Hippocampal formation (tissue), 2 donors: ENCODE measurements at regions not wholly inside any gene's neighbourhood (a gene's known extent, or its start where the extent isn't known, plus 50 kb on each side); places are given as distances from the start of the nearest gene placed in this dataset.

Source experiments
- DNase-seq, 2 donors: peaks; one replicate each; lab custom pipeline; 2025; lab: John Stamatoyannopoulos, UW

DNA sequence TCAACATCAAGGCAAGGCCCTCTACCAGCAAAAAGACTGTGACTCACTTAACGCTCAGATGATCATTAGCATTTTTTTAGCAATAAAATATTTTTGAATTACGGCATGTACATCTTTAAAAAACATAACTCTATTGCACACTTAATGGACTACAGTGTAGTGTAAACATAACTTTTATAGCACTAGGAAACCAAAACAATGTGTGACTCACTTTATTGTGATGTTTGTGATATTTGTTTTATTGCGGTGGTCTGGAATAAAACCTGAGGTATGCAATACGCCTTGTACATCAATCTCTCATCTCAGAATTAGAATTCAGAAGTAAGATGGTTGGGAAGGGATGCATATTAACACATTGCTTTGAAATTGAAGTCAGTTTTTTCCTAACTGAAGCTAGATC, 106.9 kb upstream of the PTCH1 start:
- DNase-seq = no peak

DNA sequence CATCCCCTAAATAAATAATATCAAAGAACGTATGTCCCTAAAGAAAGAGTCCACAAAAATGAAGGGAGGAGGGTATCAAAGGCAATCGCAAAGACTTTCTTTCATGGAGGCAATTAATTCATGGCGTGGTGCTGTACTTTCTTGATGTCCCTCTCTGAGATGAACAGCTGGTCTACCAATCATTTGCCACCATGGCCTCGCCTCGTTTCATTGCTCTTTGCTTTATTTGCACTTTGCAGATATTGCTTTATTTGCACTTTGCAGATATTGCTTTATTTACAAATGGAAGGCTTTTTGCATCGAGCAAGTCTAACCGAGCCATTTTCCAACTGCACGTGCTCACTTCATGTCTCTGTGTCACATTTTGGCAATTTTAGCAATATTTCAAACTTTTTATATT, 104.0 kb upstream of the PTCH1 start:
- no peak for DNase-seq

DNA sequence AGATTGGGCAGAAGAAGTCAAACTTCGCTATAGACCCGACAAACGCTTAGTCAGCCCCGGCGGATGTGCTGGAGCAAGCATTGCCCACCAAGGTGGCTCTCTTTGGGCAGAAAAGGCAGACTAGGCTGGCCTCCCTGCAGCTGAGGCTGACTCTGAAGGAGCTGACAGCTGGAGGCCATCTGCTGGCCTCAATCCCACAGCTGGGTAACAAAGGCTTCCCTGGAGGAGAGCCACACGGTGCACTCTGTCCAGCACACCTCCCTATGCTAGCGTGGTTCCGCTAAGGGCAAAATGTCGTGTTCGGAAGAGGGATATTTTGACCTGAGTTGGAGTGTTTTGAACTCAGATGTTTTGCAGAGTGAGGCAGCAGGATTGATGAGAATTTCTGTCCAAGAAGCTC, 103.5 kb upstream of the PTCH1 start:
- DNase-seq = no peak

DNA sequence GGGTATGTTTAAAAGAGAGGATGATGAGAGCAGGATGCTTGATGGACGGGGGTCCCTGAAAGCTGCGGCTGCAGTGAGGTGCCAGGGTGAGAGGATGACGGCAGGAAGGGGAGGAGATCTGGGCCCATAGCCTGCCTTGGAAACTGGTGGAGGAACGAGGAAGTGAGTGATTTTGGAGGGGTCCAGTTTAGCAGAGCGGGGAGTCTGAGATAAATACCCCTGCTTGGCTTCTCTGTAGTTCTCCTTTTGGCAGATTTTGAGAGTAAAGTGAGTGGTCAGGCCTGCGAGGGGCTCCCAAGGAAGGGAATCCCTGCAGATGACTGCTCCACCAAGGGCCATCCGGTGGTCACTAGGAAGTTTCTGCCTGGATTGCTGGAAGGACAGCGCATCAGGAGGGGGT, 98.5 kb upstream of the PTCH1 start:
- no peak for DNase-seq

DNA sequence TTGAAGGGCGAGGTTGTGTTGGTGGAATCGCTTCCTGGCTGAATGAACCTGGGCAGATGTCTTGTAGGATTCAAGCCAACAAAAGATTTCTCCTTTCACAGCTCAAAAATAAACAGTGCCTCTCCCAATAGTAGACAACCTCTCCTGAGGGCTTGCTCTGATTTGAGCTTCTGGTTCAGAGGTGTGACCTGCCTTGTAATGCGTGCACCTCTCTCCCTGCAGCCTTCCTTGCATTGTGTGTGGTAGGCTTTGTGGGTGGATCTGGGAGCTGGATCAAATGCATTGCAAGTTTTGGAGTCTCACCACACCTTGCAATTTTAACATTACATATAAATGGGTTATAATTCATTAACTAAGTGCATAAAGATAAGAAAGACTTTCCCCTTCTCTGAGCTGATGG, 96.9 kb upstream of the PTCH1 start:
- DNase-seq = no peak

DNA sequence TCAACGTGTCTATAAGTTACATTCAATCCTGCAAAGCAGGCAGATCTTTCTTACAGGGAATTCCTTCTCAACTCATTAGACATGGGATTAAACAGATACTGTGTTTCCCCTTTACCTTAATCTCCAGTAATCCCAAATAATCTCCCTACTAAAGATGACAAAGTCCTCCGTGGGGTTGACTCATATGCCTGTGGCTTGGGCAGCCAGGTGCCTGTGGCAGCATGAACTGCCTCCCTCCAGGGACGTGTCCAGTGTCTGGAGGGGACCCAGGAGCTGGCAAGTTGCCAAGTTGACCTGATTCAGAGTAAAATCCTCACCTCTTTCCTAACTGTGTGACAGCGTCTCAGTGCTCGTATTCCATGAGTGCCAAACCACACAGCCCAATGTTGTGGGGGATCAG, 94.6 kb upstream of the PTCH1 start:
- no peak for DNase-seq

DNA sequence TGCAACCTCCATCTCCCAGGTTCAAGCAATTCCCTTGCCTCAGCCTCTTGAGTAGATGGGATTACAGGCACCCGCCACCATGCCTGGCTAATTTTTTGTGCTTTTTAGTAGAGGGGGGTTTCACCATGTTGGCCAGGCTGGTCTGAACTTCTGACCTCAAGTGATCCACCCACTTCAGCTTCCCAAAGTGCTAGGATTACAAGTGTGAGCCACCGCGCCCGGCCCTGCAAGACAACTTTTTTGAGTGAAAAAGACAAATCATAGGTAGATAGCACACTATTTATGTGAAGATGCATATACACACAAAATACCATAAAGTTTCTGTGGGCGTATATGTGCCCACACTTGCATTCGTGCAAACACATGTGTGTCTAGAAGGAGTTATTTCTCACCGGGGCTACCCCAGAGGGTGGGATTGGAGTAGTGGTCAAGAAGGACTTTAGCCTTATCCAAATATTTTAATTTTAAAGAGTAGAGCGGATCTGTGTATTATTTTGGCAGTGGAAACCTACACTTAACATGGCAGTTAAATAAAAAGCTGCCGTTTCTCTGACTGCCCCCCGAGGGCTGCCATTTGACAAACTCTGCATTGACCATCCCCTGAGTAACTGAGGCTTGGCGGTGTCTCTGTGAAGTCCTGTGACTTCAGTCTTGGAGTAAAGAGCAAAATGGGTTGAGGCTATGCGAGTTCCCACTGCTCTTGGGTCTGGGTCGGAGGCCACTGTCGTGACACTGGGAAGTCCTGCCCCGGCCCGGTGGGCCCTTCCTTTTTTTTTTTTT, 93.4 kb upstream of the PTCH1 start:
- DNase-seq = no peak

DNA sequence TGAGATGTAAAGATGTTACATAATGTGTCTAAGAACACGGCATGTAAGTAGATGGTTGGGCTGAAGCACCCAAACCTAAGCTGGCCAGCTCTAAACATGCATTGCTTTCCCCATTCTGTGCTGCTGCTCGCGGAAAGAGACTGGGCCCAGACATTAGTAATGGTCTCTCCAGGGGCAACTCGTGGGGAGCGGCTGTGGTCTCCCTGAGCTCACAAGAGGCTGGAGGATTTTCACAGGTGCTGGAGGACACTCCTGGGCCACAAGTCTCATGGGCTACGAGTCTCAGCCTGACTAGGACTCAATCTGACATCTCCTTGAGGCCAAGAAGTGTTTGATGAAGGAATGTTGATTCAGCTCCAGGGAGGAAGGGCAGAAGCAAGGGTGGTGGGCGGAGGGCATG, 92.7 kb upstream of the PTCH1 start:
- DNase-seq = no peak

DNA sequence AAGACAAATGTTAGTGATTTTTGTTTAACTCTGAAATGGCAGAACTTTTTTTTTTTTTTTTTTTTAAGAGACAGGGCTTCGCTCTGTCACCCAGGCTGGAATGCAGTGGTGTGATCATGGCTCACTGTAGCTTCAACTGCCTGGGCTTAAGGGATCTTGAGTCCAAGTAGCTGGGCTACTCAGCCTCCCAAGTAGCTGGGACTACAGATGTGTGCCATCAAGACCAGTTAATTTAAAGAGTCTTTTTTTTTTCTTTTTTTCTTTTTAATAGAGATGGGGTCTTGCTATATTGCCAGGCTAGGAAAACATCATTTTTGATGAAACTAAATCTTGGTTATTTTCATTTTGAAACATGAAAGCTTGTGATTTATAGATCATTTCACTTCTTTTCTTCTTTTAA, 91.6 kb upstream of the PTCH1 start:
- no peak for DNase-seq

DNA sequence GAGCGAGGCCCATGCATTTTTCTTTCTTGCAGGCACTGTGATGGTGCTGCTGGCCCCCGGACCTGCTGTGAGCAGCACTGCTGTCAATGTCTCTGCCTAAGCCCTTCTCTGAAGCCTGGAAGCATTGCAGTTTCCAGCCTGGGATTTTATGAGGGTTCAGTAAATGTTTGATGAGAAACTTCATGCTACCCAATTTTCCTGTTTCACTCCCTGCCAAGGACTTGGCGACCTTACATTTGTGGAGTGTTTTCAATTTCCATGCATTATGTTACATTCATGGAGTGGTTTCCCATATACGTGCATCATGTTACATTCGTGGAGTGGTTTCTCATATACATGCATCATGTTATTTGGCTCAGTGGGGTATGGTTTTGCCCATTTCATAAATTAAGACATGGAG, 90.7 kb upstream of the PTCH1 start:
- DNase-seq = no peak

DNA sequence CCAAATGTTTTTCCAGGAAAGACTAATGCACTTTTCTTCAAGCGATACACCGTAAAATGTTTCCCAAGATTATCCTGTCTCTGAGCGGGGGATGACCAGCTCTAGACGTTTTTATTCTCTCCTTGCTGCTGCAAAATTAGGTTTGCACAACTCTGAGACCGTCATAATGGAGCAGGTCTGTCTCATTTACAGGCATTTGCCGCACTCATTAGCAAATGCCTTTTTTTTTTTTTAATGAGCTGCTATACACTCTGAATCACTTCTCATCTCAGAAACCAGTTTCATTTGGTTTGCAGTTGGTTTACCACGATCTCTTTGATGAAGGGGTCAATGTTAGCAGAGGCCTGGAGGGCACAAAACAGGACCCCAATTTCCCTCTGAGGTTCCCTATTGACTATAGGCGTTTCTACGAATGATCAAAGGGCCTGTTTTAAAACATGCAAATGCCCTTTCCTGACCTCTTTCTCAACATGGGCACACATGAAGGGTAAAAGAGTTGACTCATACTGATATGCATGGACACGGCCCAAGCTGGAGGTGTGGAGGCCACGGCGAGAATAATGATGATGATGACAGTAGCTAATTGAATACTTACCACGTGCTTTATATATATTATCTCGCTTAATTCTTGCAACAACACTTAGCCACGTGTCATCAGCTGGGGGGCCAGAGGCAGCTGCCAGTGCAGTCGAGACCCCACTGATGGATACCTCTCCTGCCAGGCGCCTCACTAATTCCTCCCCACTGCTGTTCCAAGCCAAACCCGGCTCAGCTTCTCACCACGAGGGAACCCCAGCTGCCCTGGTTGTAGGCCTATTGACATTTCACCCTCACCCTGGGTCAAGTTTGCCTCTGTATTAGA, 89.9 kb upstream of the PTCH1 start:
- DNase-seq = no peak

DNA sequence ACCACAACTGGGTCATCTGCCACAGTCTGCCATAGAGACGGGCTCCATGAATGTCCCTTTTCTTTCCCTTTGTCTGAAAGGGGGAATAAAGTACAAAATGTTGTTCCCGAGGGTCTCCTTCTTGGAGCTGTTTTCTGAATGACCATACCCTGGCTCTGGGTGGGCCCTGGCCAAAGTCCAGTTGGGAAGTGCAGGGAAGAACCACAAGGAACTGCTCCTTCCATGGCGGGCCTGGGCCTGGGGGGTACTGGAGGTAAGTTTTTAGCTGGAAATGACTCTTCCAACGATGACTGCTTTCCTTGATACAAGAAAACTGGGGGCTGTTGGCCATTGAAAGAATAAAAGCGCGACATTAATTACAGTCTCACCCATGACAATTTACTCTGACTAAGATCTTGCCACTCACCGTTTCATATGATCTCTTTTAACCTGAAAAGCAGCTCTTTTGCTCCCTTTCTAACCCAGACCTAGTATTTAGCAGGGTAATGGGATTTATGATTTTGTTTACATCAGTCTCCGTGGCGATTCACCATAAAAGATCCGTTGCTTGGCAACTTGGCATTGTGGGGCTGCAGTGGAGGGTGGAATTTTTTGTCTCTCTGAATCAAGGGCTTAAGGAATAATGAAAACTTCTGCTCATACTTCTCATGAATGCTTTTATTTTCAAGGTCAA, 89.2 kb upstream of the PTCH1 start:
- DNase-seq = no peak

DNA sequence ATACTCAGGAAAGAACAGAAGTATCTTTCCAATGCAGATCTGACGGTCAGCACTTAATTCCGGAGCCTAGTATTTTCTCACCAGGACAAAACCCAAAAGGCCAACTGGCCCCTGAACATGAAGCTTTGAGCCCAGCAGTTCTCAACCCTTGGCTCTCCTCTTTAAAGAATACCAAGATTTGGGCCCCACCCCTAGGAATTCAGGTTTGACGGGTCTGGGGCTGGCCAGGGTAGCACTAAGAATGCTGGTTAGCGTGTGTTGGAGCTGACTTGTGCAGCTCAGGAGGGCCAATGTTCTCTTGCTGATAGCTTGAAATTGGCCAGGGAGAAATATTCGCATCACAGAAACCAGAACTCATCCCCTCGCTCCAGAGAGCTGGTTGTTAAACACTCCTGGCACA, 88.3 kb upstream of the PTCH1 start:
- no peak for DNase-seq

DNA sequence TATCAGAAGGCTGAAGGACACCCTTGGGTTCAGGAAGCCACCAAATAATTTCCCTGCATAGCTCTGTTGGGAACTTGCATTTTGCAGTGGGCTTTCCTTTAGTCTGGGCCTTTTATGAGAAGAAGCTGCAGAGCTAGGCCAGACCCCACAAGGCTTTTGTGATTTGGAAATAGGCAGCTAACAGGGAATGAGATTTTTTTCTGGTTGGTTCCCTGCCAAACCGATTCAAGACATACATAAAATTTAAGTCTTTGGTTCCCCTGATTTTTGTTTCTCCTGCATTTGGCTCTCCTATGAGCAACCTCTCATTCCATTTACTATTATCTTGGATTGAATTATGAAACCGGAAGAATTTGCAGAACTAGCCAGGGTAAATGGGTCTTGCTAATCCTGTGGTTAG, 81.5 kb upstream of the PTCH1 start:
- no peak for DNase-seq

DNA sequence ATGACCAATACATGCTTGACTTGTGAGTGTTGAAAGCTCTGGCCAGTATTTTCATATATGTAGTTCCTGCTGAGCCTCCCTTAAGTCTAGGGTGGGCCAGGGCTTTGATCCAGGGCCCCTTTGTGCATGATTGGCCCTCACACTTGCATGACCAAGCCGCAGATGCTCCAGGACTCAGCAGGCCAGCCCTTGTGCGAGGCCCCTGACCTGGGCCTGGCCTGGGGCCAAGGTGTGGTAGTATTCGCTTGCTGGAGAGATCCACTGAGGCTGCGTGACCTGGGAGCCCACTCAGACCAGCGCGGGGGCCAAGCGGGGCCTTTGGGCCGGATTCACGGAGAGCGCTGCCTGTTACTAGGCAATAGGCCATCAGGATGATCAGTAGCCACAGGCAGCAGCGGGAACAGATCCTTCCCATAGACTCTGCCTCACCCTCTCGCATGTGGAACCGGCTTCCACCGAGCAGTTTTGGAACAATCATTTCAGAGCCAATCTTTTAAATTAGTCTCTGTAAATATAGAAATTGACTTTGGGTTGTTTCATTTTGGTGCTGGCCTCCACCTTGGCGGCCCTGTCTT, 79.0 kb upstream of the PTCH1 start:
- no peak for DNase-seq

DNA sequence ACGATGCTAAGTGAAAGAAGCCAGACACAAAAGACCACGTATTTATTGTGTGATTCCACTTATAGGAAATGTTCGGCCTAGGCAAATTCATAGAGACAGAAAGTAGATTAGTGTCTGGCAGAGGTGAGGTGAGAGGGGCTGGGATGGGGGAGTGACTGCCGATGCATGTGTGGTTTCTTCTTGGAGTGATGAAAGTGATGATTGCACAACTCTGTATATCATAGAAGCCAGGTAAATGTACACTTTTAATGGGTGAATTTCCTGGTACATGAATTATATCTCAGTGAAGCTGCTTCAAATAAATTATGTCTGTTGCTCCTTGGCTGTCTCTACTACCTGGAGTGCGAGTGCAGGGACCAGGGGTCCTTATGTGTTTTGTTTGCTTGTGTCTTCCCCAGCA, 76.2 kb upstream of the PTCH1 start:
- DNase-seq = no peak

DNA sequence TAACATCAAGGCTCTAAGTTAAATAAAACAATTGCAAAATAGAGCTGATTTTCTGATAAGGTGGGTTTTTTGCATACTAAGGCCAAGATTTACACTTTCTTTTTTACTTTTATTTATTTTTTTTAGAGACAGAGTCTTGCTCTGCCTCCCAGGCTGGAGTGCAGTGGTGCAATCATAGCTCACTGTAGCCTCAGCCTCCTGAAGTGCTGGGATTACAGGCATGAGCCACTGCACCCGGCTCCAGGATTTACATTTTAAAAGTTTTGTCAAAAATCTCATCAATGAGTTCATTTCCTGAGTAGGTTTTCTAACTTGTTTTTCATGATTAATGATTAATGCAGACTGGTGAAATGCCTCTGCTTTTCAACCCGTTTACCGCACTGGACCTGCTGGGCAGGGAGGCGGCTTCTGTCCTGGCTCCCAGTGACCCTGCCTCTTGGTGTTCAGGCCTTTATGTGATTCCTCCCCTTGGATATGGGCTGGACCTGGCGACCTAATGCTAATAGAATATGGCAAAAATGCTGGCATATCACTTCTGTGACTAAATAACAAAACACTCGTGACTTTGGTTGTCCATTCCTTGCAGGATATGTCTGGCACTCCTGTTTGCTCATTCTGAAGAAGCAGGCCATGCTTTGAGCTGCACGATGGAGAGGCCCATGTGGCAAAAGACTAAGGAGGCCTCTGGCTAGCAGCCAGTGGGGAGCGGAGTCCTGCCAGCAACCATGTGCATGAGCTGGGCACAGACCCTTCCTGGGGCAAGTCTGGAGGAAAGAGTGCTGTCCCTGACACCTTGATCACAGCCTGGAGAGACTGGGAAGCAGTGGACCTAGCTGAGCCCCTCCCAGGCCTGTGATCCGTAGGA, 72.2 kb upstream of the PTCH1 start:
- no peak for DNase-seq

DNA sequence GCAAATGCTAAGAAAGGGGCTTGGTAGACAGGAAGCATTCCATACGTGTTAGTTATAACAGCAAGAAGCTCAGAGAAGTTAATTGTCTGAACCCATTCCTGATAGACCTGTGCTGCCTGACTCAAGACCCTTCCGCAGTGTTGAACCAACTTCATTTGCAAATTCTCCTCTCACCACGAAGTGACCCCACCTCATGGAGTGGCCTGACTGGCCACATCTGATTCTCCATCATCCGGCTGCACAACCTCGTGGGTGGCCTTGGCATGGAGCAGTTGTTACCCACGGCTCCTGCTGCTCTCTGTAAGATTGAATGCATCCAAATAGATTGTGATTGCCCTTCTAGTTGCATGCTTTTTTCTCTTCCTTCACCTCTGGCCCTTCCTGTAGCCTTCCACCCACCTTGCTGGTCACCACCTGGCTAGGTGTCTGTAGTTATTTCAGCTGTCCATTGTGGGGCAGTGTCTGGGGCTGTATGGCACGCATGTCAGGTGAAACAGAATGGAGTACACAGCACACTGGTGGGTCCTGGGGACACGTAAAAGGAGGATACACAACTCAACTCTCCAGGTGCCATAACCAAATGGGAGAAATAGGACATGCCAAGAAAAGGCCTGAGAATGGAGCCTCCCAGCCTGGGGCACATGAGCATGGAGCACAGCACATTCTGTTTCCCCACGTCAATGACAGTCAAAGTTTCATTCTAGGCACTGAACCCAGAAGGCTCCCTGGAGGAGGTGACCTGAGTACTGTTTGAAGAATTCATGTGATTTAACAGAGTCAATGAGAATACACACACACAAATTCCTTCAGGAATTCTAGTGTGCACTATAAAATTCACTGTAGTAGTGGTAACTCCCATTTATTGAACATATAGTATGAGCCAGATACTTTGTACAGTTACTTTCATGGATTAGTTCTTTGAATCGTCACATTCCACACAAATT, 70.5 kb upstream of the PTCH1 start:
- DNase-seq = no peak

DNA sequence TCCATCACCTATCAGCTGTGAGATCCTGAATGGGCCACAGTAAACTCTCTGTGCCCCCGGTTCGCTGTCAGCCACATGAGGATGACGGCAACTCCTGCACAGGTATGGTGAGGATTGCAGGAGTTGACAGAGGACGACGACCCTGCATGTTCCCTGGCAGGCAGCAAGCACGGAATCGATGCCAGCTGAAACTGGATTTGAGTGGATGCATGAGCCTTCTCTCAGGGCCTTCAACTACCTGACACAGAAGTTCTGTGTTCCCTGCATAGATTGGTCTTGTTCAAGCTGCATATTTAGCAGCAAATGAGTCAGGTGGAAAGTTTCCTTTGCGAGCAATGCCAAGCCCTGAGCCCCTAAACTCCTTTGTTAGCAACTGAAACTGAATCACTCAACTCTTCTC, 69.6 kb upstream of the PTCH1 start:
- DNase-seq = no peak

DNA sequence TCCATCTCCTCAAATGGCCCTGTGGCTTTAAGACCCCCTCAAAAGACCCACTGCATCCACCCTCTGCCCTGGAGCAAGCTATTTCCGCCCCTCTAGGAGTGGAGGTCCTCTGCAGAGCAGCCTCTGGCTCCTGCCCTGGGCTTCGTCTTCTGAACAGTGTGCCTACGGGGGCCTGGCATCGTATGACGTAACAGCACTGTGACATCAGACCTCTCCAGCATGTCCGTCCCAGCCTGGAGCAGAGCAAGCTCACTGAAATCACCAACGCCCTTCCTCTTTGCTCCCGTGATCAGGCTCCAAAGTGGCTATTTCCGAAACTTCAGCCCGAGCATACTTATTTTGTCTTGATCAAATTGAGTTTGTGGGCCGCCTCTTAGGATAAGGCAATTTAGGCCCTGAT, 69.1 kb upstream of the PTCH1 start:
- DNase-seq = no peak
